Activated CD8-positive, alpha-beta memory T cell treated with anti-CD3 and anti-CD28 coated beads for 1 hour (primary cell): ENCODE measurements at regions not wholly inside any gene's neighbourhood (a gene's known extent, or its start where the extent isn't known, plus 50 kb on each side); places are given as distances from the start of the nearest gene placed in this dataset.

Experiments used
- DNase-seq, 2 donors: peaks; one replicate each; pipeline ENCODE4 v3.0.0-alpha.2; 2020; ENCODE audit warnings: low read depth in 1 of 2; ENCODE audit errors: extremely low read depth in 1 of 2

DNA sequence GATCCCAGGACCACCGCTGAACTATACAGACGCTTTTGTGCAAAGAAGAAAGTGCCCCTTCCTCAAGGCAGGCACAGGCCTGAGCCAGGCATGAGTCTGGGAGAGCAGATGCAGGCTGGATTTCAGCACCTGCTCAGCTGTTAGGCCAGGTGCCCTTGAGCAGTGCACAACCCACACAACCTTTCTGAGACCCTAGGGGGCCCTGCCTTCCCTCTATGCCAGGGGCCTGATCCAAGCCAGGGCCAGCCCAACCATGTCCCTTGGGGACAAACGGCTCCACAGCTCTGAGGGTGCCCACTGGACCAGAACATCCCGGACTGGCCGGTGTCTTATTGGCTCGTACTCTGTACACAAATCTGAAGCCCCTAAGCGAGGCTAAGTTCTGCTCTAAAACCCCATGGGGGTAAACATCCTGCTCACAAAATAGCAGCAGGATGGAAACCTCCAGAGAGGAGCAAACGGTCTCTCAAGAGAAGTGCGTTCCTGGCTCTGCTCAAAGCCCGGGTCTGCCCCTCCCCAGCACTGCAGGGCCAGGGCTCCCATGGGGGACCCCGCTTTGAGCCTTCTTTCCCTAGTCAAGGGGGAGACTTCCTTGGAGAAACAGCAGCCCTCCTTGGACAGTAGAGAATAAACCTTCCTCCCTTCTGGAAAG is 275.1 kb downstream of the NPHP4 start:
- DNase-seq, result no peak

DNA sequence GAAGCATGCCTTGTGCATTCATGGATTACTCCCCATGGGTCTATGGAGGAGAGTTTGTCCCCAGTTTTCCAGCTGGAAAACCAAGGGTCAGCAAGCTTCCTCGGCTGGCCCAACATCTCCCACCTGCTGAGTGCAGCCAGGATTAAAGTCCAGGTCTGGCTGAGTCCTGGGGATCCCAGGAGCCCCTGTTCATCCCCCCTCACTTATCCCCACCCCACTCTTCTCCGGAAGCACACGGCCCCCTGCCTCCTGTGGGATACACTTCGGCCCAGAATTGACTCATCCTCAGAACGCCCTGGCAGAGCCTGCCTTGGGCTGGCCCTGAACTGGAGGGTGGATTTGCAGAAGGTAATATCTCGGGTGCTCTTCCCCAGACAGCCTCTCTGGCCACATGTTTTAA is 276.1 kb downstream of the NPHP4 start:
- DNase-seq, result no peak

- DNase-seq, result no peak
These were observed 278.9 kb downstream of the NPHP4 start for GRCh38 chr1:5713101-5714010.

- no peak for DNase-seq
These were observed 280.1 kb downstream of the NPHP4 start for GRCh38 chr1:5711956-5712645.

DNA sequence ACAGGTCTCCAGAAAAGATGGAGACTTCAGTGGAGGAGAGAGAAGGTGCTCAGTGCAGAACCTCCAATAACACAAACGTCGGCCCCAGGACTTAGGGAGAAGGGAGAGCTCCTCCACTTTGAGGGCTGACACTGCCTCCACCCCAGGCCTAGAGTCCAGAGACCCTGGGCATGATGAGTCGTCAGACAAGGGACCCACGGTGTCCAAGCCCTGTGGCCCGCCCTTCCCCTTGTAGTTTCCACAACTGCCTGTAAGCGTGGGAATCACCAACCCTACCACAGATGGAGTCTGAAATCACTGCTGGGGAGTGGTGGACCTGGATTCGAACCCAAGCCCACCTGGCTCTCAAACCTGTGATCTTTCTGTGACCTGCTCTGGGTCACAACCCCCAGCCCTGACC is 281.1 kb downstream of the NPHP4 start:
- no peak for DNase-seq

DNA sequence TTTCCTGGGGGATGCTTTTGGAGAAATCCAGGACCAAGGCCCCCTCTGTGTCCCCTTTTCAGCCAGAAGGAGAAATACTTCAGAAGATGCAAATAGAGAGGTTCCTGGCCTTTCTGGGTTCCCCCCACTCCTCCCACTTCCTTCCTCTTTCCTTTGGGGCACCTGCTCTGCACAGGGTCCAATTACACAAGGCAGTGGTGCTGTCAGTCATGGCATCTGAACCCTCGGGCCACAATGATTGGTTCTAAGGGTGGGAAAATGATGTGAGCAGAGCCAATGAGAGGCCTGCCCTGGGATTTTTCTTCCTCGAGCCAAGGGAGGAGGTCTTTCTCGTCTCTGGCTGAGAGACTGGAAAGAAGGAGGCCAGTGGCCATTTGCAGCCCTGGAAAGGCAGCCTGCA is 282.2 kb downstream of the NPHP4 start:
- DNase-seq, result no peak

DNA sequence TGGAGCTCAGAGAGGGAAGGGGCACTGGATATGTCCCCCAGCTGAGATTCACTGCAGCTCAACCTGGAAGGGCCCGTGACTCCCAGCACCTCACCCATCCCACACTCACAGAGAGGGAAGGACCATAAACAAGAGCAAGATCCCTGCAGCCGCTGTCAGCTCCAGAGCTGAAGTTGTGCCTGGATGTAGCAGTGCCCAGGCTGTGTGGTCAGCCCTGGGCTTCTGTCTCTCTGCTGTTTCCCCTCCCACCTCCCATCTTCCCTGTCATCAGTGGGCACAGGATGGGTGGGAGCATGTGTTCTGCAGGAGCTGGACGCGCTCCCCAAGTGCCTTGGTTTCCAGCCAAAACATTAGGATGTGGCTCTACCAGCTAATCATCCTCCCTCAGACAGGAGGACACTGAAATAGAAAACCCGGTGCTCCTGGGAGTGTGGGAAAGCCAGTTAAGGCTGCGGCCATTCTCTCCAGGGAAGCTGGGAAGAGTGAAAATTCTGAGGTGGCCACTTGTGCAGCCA is 282.7 kb downstream of the NPHP4 start:
- no peak for DNase-seq

GRCh38 chr1:5708346-5709245 is 283.6 kb downstream of the NPHP4 start:
- no peak for DNase-seq

DNA sequence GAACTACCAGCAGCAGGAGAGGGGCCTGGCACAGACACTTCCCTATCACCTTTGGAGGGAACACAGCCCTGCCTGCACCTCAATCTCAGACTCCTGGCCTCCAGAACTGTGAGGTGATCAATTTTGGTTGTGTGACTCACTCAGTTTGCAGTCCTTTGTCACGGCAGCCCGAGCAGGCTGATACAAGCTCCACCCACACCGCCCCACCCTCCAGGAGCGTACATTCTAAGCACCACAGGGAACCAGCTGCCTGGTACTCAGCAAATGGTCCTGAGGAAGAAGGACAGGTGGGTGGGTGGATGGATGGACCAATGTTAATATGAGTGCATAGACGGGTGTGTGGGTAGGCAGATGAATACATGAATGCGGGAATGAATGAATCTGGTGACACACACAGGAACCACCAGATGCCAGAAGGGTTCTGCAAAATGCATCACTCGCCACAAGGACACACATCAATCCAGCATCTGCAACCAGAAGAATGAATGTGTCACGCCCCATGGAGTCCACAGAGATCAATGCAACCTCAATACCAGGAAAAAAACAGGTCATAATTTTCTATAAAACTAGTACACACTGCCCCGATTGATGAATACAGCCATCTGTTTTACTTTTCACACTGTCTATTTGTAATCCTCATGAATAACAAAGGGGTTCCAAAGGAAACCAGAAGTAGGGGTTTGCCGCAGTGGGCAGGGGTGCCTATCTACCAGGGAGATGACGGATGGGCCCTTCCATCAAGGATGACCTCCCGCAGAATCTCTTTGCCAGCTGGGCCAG is 284.5 kb downstream of the NPHP4 start:
- DNase-seq, result no peak

GRCh38 chr1:5706239-5706638 is 286.0 kb downstream of the NPHP4 start:
- DNase-seq, result no peak

- no peak for DNase-seq
These were observed 286.5 kb downstream of the NPHP4 start for GRCh38 chr1:5705751-5706150.

DNA sequence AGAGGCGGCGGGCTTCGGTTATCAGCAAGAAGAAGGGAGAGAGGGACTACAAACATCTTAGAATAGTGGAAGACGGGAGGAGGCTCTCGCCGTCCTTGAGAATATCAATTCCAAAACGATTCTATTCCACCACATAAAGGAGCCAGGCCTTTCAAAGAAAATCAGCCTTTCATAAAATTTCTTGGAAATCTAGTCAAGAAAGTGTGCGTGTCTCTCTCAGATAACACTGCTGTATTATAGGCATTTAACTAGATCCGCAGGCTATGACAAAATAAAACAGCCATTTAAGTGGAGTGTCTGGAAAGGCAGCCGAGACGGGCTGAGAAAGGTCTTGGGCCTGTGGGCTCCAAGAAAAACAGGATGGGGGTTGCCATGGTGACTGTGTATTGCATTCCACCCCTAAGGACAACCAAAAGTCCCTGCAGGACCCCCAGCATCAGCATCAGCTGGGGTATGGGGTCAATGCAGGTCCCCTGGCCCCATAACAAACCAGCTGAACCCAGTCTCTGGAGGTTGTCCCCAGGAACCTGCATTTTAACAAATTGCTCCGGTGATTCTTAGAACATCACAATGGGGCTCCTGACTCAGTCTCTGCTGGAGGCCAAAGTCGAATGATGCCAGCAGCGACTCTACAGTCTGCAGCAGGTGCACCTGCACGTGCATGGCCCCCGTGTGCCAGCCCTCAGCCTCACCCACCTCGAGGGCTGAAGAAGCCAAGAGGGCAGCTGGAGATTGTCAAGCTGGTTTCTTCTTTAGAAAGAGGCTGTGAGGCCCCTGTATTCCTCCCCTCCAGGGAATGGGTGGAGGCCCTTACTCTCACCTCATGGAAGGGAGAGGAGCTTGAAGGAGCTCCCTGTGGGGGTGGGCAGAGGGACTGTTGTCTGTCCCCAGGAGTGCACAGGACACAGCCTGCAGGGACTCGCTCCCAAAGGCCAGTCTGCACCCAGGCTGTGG is 287.4 kb downstream of the NPHP4 start:
- DNase-seq, result no peak

- no peak for DNase-seq
These were observed 290.6 kb downstream of the NPHP4 start for GRCh38 chr1:5701642-5702041.

GRCh38 chr1:5693568-5693967 is 298.7 kb downstream of the NPHP4 start:
- DNase-seq, result no peak

- no peak for DNase-seq
These were observed 299.6 kb downstream of the NPHP4 start for GRCh38 chr1:5692664-5693063.

- no peak for DNase-seq
These were observed 300.3 kb downstream of the NPHP4 start for GRCh38 chr1:5691795-5692509.

- DNase-seq, result no peak
These were observed 301.3 kb downstream of the NPHP4 start for GRCh38 chr1:5690898-5691297.

DNA sequence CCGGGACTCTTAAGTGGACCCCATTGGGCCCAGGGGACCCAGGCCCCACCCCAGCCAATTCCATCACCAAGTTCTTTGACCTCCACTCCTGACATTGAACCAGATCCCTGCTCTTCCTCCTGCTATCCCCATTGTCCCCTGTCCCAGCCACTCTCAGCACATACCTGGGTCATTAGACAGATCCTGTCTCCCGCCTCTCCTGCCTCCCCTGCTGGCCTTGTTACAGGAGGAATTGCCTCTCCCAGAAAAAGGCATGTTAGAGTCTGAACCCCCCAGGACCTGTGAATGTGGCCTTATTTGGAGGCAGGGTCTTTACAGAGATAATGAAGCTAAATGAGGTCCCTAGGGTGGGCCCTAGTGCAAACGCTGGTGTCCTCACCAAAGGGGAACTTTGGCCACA is 301.9 kb downstream of the NPHP4 start:
- no peak for DNase-seq
